ENCODE measurements at regions not wholly inside any gene's neighbourhood (a gene's known extent, or its start where the extent isn't known, plus 50 kb on each side); places are given as distances from the start of the nearest gene placed in this dataset.

DNA sequence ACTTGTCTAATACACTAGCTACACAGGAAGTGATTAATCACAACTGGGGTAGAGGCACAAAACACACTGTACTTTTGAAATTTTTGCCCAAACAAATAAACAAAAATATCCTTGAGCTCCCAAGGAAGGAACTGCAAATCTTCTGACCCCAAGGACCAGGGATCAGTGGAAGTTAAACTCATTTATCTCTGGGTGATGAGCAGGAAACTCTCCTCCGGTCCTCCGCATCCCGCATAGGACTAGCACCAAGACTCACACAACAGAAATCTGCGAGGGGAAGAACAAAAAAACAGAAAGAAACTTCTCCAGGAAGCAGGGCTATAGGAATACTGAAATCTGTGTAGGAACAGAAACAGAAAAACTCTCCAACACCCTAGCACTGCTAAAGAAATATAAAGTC is 650.3 kb downstream of the DCDC2C start:
- TF ChIP-seq CTCF (IDR thresholded peaks at IDR 0.05) (no peak), POLR2AphosphoS5 (IDR thresholded peaks at IDR 0.05) (no peak), POLR2A (IDR thresholded peaks at IDR 0.05) (no peak)

All from breast epithelium (tissue), 3 donors.